NOMO-1 (cell line): ENCODE measurements at regions not wholly inside any gene's neighbourhood (a gene's known extent, or its start where the extent isn't known, plus 50 kb on each side); places are given as distances from the start of the nearest gene placed in this dataset.
"Not testable (repeated sequence)": the region's sequence is repeated elsewhere in the genome, so short reads cannot be mapped to it uniquely, and the experiment has no call there.

Experiments used
- DNase-seq, 2 experiments: peaks; one replicate each; lab custom pipeline; 2025; ENCODE audit not compliant: unreplicated experiment in 2 of 2; lab: John Stamatoyannopoulos, UW

- no peak for DNase-seq
Measured at GRCh38 chr4:111115881-111116280, 493.0 kb upstream of the PITX2 start.

- no peak for DNase-seq
Measured at GRCh38 chr4:111120191-111120590, 497.3 kb upstream of the PITX2 start.

- no peak for DNase-seq
Measured at GRCh38 chr4:111126340-111126739, 503.5 kb upstream of the PITX2 start.

- no peak for DNase-seq
Measured at GRCh38 chr4:111127841-111128240, 505.0 kb upstream of the PITX2 start.

- DNase-seq, result no peak
Measured at GRCh38 chr4:111128327-111128726, 505.4 kb upstream of the PITX2 start.

- DNase-seq, result no peak
Measured at GRCh38 chr4:111136438-111136837, 513.6 kb upstream of the PITX2 start.

GRCh38 chr4:111136967-111137366, 514.1 kb upstream of the PITX2 start:
- DNase-seq, result no peak

- DNase-seq, result no peak
Measured at GRCh38 chr4:111143510-111143909, 520.6 kb upstream of the PITX2 start.

- no peak for DNase-seq
Measured at GRCh38 chr4:111154934-111155333, 532.1 kb upstream of the PITX2 start.

- not testable (repeated sequence) for DNase-seq
Measured at GRCh38 chr4:111164556-111164955, 541.7 kb upstream of the PITX2 start.

- DNase-seq, result no peak
Measured at GRCh38 chr4:111174331-111174730, 551.5 kb upstream of the PITX2 start.

GRCh38 chr4:111178231-111178630, 555.4 kb upstream of the PITX2 start:
- DNase-seq, result no peak

- no peak for DNase-seq
Measured at GRCh38 chr4:111187108-111187507, 564.2 kb upstream of the PITX2 start.

GRCh38 chr4:111198446-111198845, 575.6 kb upstream of the PITX2 start:
- no peak for DNase-seq

- no peak for DNase-seq
Measured at GRCh38 chr4:111204797-111205196, 581.9 kb upstream of the PITX2 start.

- no peak for DNase-seq
Measured at GRCh38 chr4:111208970-111209369, 586.1 kb upstream of the PITX2 start.

- no peak for DNase-seq
Measured at GRCh38 chr4:111209706-111210105, 586.8 kb upstream of the PITX2 start.

- no peak for DNase-seq
Measured at GRCh38 chr4:111210595-111210994, 587.7 kb upstream of the PITX2 start.

- DNase-seq, result no peak
Measured at GRCh38 chr4:111213531-111213930, 590.7 kb upstream of the PITX2 start.

- no peak for DNase-seq
Measured at GRCh38 chr4:111214371-111214770, 591.5 kb upstream of the PITX2 start.

- no peak for DNase-seq
Measured at GRCh38 chr4:111215755-111216154, 592.9 kb upstream of the PITX2 start.

GRCh38 chr4:111216791-111217190, 593.9 kb upstream of the PITX2 start:
- DNase-seq, result no peak

- DNase-seq, result no peak
Measured at GRCh38 chr4:111221371-111221770, 598.5 kb upstream of the PITX2 start.

- no peak for DNase-seq
Measured at GRCh38 chr4:111228396-111228795, 605.5 kb upstream of the PITX2 start.
